HG02852 (cell line): ENCODE measurements at regions not wholly inside any gene's neighbourhood (a gene's known extent, or its start where the extent isn't known, plus 50 kb on each side); places are given as distances from the start of the nearest gene placed in this dataset.

Experiments
- ATAC-seq: cut with Tn5 transposase; IDR thresholded peaks from one replicate; pipeline ENCODE4 v1.9.1; 2021; ENCODE audit warnings: mild to moderate bottlenecking, moderate library complexity; ENCODE audit not compliant: unreplicated experiment

DNA sequence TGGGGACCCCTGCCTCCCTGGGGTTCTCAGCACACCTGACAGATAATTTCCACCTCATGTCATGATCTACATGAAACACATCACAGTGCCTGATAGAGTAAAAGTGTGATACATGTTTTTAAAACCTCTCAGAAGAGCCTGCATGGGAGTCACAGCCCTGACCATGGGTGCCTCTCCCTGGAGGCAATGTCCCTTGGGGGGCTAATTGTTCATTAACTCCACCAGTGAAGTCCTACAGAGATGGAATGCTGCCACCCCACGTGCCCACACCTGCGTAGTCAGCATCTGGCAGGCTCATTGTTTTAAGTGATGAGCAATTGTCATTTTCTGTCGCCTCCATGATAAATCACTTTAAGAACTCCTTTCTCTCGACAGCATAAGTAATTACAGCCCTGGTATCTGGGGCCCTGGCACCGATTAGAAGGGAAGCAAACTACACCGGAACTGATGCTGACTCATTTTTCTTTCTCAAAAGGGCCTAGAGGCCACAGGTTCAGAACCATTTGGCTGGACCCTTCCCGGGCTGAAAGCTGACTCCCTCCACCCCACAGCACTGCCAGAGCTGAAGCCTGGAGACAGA, 109.6 kb upstream of the GJB5 start:
- no peak for ATAC-seq

DNA sequence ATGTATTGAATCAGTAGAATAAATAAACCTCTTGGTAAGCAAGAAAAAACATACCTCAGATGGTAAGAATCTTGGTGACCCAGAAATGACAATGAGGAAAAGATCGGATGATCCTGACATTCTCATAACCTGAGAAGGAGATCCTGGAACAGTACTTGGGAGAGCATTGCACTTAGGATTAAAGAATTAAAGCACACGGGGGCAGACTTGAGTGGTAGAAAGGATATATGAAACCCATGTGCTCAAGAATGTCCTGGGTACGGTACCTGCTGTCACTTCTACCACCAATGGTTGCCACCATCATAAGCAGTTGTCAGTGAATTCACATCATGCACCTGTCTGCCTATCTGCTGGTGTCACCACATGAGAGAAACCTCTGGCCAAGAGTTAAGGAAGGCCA, 108.9 kb upstream of the GJB5 start:
- ATAC-seq, result no peak

DNA sequence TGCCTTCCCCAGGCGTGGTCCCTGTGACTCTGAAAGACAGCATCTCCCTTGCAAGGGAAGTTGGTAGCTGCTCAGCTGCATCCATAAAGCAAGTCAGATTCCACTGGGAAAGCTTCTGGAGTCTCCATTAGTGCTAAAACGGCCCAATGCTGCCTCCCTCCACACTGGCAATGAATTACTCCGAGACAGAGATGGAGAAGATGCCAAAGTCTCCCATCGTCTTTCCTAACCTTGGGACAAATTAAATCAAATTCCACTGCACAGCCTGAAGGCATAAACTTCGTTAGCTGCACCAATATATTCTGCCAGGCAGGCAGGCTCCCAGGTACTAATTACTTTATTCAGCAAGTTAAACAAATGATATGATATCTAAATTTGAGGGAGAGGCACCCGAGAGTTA, 106.3 kb upstream of the GJB5 start:
- no peak for ATAC-seq

DNA sequence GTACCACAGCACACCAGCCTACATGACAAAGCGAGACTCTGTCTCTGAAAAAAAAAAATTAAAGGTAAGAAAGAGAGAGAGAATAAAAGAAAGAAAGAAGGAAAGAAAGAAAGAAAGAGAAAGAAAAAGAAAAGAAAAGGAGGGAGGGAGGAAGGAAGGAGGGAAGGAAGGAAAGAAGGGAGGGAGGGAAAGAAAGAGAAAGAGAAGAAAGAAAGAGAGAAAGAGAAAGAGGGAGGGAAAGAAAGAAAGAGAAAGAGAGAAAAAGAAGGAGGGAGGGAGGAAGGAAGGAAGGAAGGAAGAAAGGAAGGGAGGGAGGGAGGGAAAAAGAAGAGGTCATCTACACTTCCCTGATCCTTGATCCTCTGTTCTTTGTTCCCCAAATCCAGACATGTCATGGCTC, 104.8 kb upstream of the GJB5 start:
- ATAC-seq, result no peak

DNA sequence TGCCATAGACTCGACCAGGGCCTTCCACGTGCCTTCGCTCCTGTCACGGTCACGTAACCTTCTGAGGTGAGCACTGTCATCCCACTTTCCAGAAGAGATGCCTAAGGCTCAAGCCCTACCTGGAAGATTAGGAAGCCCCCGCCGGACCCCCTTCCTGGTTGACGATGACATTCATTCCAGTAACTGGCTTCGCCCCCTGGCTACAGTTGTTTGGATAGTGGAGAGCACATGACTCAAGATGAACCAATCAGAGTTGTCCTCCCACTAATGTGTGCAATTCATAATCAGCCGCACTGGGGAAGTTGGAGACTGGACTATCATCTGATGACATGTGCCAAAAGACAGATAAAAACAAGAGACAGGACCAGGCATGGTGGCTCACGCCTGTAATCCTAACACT, 104.0 kb upstream of the GJB5 start:
- no peak for ATAC-seq

DNA sequence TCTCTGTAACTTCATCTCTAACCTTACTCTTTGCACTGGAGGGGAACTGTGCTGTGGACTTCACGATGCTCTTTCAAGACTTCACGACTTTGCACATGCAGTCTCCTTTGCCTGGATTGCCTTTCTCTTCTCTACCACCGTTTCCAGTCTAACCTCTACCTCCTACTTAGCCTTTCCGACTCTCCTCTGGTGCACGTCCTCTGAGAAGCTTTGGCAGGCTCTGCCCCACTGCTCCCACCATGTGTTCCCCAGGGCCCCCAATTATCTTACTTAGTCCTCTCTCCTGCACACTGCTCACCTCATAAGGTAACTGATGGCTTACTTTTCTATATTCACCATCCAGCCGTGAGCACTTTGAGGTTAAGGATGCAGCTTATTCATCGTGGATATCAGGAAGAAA, 101.7 kb upstream of the GJB5 start:
- no peak for ATAC-seq

DNA sequence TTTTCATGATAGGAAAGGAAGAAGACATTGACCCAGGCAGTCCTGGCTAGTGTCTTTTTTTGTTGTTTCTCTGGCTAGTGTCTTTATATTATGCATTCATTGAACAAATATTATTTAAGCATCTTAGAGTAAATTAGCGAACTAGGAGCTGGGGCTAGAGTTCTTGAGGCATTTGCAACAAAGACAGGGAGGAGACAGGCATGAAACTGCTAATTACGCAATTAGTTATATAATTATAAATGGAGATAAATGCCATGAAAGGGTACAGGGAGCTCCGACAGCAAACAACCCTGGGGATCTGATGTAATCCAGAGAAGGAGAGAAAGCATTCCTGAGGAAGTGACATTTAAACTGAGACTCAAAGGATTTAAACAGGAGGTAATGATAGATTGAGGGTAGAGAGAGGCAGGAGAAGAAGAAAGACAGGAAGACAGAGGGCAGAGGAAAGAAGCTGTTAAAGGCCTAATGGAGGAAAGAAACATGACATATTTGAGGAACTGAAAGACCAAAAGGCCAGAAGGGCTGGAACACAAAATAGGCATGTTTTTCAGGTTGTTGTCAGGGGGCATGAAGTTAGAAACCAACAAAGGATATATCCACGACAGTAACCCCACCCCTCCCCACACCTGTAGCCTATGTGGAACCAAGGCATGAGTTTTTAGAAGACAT, 99.5 kb upstream of the GJB5 start:
- ATAC-seq, result no peak

DNA sequence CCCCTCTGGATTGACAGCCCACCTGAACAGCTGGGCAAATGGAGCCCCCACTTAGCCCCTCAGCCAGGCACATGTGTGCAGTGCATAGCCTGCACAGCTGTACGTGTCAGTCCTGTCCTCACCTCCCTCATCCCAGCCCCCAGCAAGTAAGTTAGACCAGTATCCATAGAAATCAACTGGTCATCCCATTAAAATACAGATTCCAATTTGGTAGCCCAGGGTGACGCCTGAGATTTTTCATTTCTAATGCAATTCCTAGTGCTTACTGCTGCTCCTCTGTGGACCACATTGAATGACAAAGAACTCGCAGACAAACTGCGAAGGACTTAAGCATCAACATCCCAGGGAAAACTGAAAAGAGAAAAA, 99.0 kb upstream of the GJB5 start:
- no peak for ATAC-seq

DNA sequence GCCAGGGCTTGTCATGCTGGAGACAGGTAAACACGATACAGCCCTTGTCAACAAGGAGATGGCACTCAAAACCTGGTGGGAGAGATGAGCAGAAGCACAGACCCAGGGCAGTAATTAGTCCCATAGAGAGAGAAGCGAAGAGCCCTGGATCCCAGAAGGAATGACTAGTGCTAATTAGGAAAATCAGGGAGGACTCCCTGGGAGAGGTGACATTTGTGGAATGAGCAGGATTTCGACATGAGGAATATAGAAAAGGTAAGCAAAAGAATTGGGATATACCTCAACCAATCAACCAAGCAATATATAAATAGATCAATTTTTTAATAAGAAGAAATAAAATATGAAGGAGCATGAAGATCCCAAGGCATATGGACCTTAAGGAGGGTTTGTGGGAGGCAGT, 98.5 kb upstream of the GJB5 start:
- ATAC-seq, result no peak

DNA sequence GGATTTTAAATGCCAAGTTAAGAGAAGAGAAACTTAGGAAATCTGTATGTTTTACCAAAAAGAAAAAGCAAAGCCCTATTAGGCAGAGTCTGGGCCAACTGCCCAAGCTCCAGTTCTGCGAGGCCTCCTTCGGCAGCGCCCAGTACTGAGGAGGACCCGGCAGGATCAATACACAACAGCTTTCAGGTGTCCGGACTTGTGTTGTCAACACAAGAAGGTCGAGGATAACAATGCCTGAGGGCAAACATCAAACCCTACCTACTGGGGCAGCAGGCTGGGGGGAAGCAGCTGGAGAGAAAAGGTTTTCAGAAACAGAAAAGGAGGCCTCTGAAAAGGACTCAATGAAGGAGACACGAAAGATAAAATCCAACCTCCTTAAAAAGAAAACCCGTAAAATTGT, 98.1 kb upstream of the GJB5 start:
- ATAC-seq, result no peak

DNA sequence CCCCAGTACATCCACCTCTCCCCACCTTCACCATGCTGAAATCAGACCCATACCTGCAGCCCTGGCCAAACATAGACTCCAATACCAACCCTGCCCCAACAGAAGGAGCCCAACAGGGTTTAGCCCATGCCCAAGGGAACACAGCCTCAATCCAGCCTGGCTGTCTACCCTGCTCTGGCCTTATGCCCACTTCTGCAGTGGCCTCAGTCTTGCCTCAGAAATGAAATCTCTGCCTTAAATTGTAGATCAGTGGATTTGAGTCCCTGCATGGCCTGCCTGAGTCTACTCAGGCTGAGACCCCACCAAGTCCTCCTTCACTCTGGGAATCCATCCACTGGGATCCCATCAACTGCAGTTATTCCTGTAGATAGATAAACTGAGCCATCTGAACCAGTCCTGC, 97.6 kb upstream of the GJB5 start:
- no peak for ATAC-seq

DNA sequence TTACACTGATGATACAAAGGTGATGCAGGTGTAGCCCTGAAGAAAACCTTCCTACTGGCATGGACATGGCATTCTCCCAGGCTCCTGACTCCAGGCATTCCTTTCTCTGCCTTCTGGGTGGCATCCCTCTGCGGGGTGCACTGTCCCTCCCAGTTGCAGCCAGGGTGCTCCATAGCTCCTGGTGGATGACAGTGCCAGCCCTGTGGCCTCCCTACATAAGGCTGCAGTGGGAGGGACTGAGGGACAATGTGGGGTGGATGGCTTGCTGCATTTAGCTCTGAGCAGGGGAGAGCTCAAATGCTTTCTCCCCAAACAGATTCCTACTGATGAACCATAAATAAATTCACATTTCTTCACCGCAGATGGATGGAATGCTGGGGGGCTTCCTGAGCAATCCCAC, 97.0 kb upstream of the GJB5 start:
- ATAC-seq, result no peak

DNA sequence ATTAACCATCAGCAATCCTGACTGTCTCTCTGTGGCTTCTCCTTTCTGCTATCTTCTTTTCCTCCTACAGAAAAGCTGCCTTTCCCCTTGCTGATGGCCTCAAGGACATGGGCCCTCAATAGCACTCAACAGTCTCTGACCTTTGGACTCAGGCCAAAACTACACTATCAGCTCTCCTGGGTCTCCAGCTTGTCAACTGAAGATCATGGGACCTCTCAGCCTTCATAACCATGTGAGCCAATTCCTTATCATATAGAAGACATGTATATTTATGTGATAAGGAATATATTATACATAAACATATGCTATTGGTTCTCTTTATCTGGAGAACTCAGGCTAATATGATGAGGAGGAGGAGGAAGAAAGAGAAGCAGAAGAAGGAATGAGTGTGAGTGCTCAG, 91.8 kb upstream of the GJB5 start:
- no peak for ATAC-seq

DNA sequence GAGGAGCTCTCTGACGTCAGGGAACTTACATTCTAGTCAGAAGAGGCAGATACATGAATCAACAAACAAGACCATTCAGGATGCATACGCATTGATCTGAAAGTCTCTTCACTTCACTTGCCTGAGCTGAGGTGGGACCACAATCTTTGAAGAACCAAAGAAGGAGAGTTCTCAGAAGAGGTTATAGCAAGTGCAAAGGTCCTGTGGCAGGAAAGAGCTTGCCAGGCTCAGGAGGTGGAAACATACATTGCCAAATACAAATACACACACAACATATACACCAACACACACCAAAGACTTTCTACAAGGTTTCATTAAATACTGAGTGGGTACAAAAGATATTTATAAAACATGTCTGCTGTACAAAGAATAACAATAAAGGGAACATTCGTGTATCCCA, 86.8 kb upstream of the GJB5 start:
- ATAC-seq, result no peak

DNA sequence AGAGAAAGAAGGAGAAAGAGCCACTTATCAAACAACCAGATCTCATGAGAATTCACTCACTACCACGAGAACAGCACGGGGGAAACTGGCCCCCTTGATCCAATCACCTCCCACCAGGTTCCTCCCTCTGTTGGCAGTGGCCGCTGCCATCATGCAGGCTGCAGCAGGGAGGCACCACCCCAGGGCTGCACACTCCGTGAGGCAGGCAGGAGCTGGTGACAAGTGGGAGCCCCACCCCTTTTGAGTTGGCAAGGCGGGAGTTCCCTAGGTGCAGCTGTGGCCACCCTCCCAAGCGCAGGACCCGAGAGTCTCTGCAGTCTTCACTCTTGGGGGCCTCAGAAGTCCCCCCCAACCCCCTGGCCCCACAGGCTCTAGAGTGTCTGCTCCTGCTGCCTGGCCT, 83.9 kb upstream of the GJB5 start:
- no peak for ATAC-seq

DNA sequence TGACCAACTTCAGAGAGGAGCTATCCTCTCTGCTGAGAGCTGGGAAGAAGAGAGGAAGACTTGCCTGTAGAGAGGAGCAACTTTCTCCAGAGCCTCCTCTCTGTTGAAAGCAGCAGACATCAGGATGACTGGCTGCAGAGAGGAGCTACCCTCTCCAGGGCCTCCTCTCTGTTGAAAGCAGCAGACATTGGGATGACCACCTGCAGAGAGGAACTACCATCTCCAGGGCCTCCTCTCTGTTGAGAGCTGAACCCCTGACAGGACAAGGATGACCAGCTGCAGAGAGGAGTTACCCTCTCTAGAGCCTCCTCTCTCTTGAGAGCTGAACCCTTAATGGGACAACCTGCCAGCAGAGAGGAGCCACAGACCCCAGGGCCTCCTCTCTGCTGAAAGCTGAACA, 83.0 kb upstream of the GJB5 start:
- ATAC-seq, result no peak

DNA sequence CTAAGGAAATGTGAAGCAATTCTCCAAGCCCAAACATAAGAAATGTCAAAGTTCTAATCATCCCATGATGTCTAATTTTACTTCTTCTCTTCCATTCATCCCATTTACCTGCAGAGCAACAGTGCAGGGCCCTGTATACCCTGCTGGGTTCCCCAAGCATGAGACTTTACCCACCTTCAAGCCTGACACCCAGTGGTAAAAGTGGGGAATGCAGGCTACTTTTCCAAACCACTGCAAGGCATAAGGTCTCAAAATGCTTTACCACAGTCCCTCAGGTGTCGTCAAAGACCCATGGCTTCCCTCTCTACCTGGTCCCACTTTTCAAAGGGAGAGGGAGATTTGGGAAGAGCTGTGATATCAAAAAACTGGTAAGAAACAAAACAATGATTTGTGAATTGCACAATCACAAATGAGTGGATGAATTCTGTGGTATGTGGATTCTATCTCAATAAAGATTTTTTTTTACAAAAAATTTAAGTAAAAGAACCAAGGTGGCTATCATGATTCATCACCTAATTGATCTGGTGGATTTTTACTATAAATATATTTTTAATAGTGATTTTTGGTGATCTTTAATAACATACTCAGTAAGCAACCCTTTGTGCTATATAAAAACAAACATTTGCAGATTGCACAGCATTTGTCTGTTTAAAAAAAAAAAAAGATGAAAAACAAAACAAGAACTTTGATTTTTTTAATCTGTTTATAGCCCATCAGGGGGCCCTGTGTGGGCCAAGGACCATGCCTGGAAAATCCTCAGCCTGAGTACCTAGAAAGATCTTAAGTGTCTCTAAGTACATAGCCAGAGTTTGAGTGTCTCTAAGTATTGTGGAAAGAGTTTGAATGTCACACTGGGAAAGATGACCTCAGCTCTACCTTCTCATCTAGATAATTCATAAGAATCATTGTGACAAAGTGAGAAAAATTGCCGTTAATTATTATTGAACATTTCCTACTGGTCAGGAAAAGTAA, 73.1 kb upstream of the GJB5 start:
- ATAC-seq, result no peak

DNA sequence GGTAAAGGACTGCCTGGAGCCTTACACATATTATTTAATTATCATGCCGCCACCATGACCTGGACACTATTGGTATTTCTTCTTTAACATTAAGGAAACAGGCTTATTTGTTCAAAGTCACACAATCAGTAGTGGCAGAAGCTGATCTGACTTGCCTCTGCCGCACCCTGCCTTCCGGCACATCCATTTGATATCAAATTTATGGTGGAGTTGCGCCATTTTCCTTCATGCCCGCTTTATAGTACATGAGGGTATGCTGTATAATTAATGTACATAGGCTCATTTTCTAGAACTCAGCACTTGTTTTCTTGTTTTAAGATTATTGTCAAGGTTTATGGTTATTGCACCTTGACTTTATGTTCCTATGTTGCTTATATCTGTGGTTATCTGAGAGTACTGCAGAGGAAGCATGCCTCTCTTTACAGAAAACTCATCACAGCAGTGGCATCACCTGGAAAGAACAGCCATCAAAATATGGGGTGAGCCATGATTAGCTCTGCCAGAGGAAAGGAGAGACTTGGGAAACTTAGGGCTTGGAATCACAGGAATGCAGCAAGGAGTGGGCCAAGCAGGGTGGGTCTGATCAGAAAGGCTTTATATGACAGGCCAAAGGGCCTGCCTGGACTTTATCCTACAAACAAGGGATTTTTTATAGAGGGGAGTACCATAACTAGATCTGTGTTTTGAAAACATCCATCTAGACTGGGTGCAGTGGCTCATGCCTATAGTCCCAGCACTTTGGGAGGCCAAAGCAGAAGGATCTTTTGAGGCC, 72.2 kb upstream of the GJB5 start:
- ATAC-seq, result no peak

DNA sequence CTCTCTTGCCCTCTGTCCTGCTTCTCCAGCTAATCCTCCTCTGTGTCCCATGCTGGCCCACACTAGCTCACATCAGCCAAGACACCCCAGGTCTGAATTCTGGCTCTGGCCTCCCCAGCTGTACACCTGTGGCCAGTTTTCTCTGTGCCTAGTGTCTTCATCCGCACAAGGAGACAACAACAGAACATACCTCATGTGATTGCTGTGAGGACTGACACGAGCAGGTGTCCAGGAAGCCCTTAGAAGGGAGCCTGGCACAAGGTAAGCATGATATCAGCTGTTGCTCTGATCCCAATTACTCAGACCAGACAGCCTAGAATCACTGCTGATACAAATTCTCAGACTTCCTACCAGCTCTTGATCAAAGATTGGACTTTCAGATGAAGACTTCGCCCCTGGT, 71.2 kb upstream of the GJB5 start:
- ATAC-seq, result no peak

DNA sequence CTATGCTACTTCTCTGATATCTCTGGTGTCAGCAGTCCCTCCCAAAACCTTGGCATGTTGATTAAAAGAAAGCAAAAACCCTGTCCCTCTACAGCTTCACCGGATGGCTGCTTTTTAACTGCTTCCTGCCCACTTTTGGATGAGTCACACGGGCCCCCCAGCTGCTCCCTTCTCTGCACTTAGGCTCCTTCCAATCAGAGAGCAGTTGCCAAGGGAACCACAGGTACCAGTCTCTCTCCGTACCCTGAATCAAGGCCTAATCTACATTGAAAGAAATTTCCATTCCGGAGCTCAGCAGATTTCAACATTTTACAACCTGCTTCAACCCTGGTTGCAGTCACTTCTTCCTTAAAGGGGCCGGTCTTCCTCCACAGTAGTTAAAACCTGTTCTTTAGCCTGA, 70.6 kb upstream of the GJB5 start:
- ATAC-seq, result no peak

DNA sequence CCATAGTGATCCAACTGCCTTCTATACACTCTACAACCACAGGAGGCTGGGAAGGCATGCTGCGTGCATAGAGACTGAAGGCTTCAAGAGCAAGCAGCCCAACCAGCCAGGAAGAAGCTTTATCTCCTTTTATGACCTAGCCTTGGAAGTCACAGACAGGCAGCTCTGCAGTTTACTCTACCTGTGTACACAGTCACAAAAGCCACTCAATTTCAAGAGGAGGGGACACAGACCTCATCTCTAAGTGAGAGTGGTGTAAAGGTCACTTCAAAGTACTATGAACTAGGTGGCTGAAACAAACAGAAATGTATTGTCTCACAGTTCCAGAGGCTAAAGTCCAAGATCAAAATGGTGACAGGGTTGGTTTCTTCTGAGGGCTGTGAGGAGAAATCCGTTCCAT, 69.6 kb upstream of the GJB5 start:
- no peak for ATAC-seq
